Mammary epithelial cell (primary cell): ENCODE measurements at regions not wholly inside any gene's neighbourhood (a gene's known extent, or its start where the extent isn't known, plus 50 kb on each side); places are given as distances from the start of the nearest gene placed in this dataset.

Experiments
- CTCF ChIP-seq, 2 donors: IDR thresholded peaks in 1 of 2; conservative IDR thresholded peaks in 1 of 2; 2 replicates each; pipeline ENCODE4 v1.5.1; 2011 to 2012; ENCODE audit warnings: inconsistent platforms in 2 of 2, low read length in 2 of 2, mild to moderate bottlenecking in 2 of 2, control low read depth in 1 of 2, low read depth in 1 of 2; ENCODE audit not compliant: insufficient read depth in 1 of 2; ENCODE audit errors: extremely low read depth in 1 of 2
- EZH2 ChIP-seq: IDR thresholded peaks from 2 replicates; pipeline ENCODE4 v1.6.1; 2012; ENCODE audit warnings: low read length, inconsistent platforms, borderline replicate concordance

GRCh38 chr16:34743115-34743514 is 1283.7 kb downstream of the TP53TG3F start:
- no peak for TF ChIP-seq CTCF (conservative IDR thresholded peaks at IDR 0.05 in 1 of 2, IDR thresholded peaks at IDR 0.05 in 1 of 2; ENCODE audit: extremely low read depth in 1 of 2, insufficient read depth in 1 of 2, low read depth in 1 of 2, low read length in 2 of 2)
- no peak for TF ChIP-seq EZH2
